Kidney glomerular epithelial cell (primary cell): ENCODE measurements at regions not wholly inside any gene's neighbourhood (a gene's known extent, or its start where the extent isn't known, plus 50 kb on each side); places are given as distances from the start of the nearest gene placed in this dataset.

Experiments used
- DNase-seq: peaks from one replicate; lab custom pipeline; 2025; lab: John Stamatoyannopoulos, UW

- DNase-seq = no peak
These were observed 63.5 kb upstream of the C1GALT1 start for GRCh38 chr7:7118822-7119221.

DNA sequence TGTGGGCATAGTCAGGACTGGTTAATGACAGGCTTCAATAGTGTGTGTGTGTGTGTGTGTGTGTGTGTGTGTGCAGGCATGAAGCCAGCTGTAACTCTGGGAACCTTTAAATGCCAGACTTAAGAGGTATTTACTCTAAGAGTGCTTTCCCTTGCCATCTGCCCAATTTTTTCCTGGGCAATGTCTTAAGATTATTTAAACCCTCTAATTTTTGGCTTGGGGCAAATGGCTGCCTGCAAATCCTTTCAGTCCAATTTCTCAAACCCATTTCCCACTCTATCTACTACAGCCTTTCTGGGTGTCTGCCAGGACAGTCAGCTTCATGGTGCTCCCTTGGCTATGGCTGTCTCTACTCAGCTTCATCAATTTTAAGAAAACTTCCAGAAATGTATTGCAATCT, 62.6 kb upstream of the C1GALT1 start:
- no peak for DNase-seq

- no peak for DNase-seq
These were observed 60.3 kb upstream of the C1GALT1 start for GRCh38 chr7:7122033-7122478.

GRCh38 chr7:7122701-7123281, 59.6 kb upstream of the C1GALT1 start:
- no peak for DNase-seq

GRCh38 chr7:7125963-7126362, 56.4 kb upstream of the C1GALT1 start:
- DNase-seq = no peak

GRCh38 chr7:7127773-7128172, 54.6 kb upstream of the C1GALT1 start:
- DNase-seq = no peak

GRCh38 chr7:7129381-7129780, 53.0 kb upstream of the C1GALT1 start:
- DNase-seq = no peak

DNA sequence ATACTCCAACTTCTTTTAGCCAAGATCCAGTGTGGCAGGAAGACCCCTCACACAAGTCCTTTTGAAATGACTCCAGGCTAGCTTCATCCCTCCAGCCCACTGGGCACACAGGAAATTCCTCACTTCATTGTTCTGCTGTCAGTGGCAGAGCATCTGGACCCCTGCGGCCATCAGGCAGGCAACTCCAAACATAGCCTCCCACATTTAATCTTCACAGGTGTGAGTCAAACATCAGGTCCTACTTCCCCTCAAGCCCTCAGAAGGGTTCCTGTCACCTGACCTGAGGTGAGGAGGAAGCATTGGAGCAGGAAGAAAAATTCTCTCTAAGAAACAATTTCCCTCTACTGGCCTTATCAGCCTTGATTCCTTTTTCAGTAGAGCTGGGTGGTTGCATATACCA, 51.1 kb upstream of the C1GALT1 start:
- DNase-seq = no peak
